ENCODE measurements at regions not wholly inside any gene's neighbourhood (a gene's known extent, or its start where the extent isn't known, plus 50 kb on each side); places are given as distances from the start of the nearest gene placed in this dataset.

DNA sequence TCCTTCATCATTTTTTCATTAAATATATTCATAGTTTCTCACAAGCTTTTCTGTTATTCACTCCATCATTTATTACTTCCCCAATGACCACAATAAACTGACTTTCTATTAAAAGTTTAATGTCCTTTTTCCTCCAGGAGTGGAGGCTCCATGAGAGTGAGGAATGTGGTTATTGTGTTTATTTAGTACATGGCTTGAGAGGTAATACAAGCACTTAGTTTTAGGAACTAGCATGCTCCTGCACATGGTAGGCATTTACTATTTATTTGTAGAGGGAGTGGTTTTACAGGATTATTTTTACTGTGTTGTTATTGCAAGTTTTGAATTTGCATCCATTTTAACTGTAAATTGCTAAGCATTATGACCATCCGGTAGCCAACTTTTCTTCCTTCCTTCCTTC, 412.9 kb upstream of the SUCLG2 start:
- Mint-ChIP-seq H3K9me3 (peaks cover 14 to 21% of the 10 kb centered on the region in 2 donors), H3K27ac (no peak overlapping the region), H3K36me3 (peaks cover 28 to 32% of the 10 kb centered on the region in 2 donors)
- DNase-seq (ENCODE audit: low spot score in 2 of 2) (no peak), ATAC-seq (no peak)

DNA sequence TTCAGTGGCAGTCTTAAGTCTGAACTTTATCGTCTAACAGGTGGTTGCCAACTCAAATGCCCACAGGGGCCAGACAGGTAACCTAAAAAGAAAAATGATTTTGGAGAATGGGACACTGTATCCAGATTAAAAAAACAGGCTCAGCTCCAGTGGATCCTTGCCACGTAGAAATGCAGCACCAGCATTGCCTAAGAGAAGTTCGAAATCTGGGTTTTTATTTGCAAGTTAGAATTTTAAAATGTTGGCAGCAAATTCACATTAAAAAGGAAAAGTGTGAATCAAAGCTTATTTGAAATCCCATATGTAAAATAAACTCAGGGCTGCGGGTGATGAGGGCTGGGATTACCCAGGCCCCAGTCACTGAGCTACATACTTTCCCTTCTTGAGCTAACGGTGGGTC, 408.5 kb upstream of the SUCLG2 start:
- Mint-ChIP-seq H3K9me3 (peaks cover 3% of the 10 kb centered on the region in 2 donors), H3K36me3 (peaks cover 0 to 7% of the 10 kb centered on the region in 2 donors), H3K27ac (no peak overlapping the region)
- ATAC-seq (no peak), DNase-seq (ENCODE audit: low spot score in 2 of 2) (no peak)

DNA sequence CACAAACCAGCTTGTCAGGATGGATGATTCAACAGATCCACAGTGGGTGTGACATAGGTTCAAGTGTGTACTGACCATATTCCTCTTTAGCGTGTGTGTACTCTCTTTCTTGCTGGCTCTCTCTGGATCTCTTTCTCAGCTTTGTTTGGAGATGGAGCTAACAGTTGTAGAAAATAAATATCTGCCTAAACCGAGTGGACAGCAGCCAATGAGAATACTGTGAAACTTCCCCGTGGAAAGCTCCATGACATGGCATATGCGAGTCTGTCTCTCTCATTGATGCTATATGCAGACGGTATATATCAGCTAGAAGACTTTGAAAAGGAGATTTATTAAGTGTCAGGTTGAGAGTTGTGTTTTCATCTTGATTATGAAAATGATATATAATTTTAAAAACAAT, 406.5 kb upstream of the SUCLG2 start:
- H3K9me3 Mint-ChIP-seq, result peaks cover 3 to 5% of the 10 kb centered on the region in 2 donors
- DNase-seq (ENCODE audit: low spot score in 2 of 2), result no peak
- H3K27ac Mint-ChIP-seq, result no peak overlapping the region
- H3K36me3 Mint-ChIP-seq, result peaks cover 3 to 7% of the 10 kb centered on the region in 2 donors
- no peak for ATAC-seq

DNA sequence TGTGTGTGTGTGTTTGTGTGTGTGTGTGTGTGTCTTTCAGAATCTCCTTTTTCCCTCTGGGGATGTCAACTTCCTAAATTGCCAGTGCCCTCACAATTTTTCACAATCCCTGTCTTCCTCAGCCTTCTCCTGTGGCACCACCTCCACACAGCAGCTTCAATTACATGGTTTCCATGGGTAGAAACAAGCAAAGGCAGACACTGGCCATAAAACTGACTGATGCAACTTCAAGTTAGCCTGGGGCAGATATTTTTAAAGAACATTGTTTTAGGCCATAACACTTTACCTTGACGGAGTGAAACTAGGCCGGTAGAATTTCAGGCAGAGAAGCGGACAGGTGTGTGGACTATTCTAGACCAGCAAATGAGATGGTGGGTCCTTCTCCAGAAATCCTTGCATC, 405.8 kb upstream of the SUCLG2 start:
- peaks cover 3 to 5% of the 10 kb centered on the region in 2 donors for H3K9me3 Mint-ChIP-seq

DNA sequence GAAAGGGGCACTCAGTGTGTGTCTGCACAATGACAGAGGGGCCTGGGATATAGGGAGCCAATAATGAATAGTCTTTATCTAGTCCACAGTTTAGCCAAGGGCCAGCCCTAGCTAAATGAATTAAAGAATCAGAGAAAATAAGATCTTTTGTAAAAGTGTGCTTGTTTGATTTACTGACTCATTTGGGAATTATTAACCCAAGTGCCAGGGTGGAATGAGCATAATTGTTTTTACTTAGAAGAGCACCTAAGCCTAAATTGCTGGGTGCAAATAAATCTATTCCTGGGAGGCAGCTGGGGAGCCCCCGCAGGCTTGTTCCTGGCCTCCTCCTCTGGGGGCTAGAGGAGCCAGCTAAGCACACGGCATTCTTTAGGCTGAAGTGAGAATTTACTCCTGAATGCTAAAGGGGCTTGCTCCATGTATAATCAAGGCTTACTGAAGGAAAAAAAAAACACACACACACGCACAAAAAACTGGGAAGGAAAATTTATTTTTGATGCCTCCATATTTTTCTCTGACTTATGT, 405.3 kb upstream of the SUCLG2 start:
- no peak for DNase-seq (ENCODE audit: low spot score in 2 of 2)
- Mint-ChIP-seq H3K9me3 (peaks cover 3 to 5% of the 10 kb centered on the region in 2 donors), H3K27ac (no peak overlapping the region), H3K36me3 (peaks cover 6 to 7% of the 10 kb centered on the region in 2 donors)
- ATAC-seq, result no peak

More for the DNA sequence above, 405.8 kb upstream of the SUCLG2 start:
- DNase-seq (ENCODE audit: low spot score in 2 of 2) (no peak), ATAC-seq (no peak)
- Mint-ChIP-seq H3K27ac (no peak overlapping the region), H3K36me3 (peaks cover 6 to 7% of the 10 kb centered on the region in 2 donors)

DNA sequence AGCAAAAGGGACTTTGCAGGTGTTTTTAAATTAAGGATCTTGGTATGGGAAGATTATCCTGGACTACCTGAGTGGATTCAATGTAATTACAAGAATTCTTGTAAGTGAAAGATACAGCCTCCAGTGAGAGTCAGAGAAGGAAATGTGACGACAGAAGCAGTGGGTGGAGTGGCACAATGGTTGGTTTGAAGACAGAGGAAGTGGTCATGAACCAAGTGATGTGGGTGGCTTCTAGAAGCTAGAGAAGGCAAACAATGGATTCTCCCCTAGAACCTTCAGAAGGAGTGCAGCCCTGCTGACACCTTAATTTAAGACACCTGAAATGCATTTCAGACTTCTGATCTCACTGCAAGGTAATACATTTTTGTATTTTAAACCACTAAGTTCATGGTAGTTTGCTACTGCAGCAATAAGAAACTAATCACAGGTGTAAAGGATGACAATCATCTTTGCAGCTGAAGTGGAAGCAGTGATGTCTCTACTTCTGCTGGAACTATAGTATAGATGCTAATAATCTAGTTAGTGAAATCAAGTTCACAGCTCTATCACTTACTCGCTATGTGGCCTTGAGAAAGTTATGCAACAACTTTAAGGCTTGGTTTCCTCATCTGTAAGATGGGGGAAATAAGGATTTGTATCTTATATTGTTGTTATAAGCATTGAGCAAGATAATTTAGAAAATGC, 403.4 kb upstream of the SUCLG2 start:
- Mint-ChIP-seq H3K36me3 (peaks cover 6 to 7% of the 10 kb centered on the region in 2 donors), H3K27ac (peak overlapping the region in 1 of 2 donors; percentile 86), H3K9me3 (peaks cover 3 to 5% of the 10 kb centered on the region in 2 donors)
- peak; percentile 95 to 98 for ATAC-seq
- DNase-seq (ENCODE audit: low spot score in 2 of 2), result peak; percentile 28 to 57

DNA sequence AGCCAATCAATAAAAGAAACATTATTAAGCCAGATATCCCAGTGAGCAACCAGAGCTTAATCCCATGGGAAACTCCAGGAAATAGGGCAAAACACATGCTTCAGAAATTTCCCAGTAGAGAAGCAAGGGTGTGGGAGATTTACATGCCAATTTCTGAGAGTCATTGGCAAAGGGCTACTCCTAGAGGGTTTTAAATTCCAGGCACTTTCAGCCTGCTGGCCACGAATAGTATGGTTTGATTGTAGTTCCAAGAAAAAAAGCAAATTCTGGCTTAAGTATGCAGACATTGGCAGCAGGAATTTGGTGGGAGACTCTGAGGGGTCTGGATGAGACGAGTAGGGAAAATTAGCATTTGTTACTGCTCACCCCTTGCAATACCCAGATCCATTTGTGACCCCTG, 402.1 kb upstream of the SUCLG2 start:
- H3K27ac Mint-ChIP-seq, result no peak overlapping the region
- peaks cover 0 to 10% of the 10 kb centered on the region in 2 donors for H3K36me3 Mint-ChIP-seq
- no peak for ATAC-seq
- DNase-seq (ENCODE audit: low spot score in 2 of 2), result no peak
- H3K9me3 Mint-ChIP-seq, result peaks cover 3 to 5% of the 10 kb centered on the region in 2 donors

DNA sequence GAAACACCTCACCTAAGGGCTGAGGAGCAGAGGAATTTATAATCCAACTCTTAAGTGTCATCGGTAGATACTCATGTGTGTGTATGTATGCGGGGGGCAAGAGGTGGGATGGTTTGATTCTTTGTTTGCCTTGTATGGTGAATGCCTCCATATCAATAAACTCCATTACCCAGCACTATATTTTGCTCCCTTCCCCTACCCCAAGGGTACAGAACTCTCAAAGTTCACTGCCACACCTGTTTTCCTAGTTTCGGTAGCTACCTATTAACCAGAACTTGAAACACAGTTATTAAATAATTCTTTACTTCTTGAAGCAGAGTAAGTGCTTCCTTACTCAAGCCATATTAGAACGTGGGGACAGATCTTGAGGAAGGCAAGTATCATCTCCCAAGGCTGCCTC, 400.8 kb upstream of the SUCLG2 start:
- H3K36me3 Mint-ChIP-seq, result peaks cover 0 to 10% of the 10 kb centered on the region in 2 donors

DNA sequence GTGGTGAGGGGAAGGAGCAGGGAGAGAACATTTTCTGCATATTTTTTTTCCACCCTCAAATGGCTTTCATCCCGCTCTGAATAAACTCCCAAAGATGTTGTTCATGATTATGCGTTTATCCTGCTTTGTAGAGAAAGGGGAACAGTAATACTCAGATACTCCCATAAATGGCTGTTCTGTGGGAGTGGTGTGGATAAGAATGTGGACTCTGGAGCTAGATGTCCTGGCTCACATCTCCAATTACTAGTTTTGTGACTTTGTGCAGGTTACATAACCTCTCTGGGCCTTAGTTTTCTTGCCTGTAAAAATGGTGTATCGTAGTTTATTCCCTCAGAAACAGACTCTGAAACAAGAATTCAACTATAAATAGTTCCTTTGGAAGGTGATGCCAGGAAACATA, 395.4 kb upstream of the SUCLG2 start:
- Mint-ChIP-seq H3K36me3 (peaks cover 0 to 4% of the 10 kb centered on the region in 2 donors), H3K27ac (no peak overlapping the region), H3K9me3 (peaks cover 5 to 8% of the 10 kb centered on the region in 2 donors)
- DNase-seq (ENCODE audit: low spot score in 2 of 2) (no peak), ATAC-seq (no peak)

More for the DNA sequence above, 400.8 kb upstream of the SUCLG2 start:
- no peak overlapping the region for H3K27ac Mint-ChIP-seq
- no peak for DNase-seq (ENCODE audit: low spot score in 2 of 2)
- H3K9me3 Mint-ChIP-seq, result peaks cover 0 to 5% of the 10 kb centered on the region in 2 donors
- no peak for ATAC-seq

DNA sequence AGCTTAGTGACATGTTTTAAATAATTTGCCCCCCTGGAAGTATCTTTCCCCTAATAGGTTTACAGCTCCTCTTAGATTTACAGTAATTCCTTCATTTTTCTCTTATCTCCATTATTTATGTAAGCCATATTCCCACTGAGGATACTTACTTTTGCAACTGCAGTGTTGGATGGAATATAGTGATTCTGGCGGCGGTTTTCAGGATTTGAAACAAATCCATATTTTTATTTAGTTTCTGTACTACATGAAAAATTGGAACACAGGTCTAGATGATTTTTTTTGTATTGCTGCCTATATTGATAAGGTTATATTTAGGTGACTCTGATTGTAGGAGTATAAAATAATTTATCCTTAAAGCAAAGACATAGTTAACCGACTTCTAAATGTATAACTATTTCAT, 391.6 kb upstream of the SUCLG2 start:
- ATAC-seq (no peak), DNase-seq (ENCODE audit: low spot score in 2 of 2) (no peak)
- Mint-ChIP-seq H3K27ac (no peak overlapping the region), H3K9me3 (peaks cover 8% of the 10 kb centered on the region in 2 donors), H3K36me3 (peaks cover 0 to 4% of the 10 kb centered on the region in 2 donors)

DNA sequence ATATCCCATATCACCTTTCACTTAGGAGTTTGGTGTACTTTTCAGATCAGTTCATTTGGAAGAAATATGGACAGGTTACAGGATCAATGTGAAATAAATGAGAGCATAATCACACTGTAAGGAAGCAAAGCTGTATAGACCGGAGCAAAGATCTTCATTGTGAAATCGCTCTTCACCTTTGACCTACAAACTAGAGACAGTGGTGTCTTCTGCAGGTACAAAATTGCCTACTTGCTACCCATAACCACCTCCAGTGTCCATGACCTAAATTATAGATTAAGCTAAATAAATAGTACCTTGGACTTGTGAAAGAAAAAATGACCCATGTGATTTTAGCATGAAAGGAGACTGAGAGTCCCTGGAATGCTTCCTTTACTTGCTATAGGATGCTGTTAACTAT, 379.5 kb upstream of the SUCLG2 start:
- no peak for DNase-seq (ENCODE audit: low spot score in 2 of 2)
- H3K27ac Mint-ChIP-seq, result no peak overlapping the region
- H3K9me3 Mint-ChIP-seq, result peaks cover 3 to 5% of the 10 kb centered on the region in 2 donors
- H3K36me3 Mint-ChIP-seq, result no peaks in the 10 kb centered on the region
- ATAC-seq, result no peak

DNA sequence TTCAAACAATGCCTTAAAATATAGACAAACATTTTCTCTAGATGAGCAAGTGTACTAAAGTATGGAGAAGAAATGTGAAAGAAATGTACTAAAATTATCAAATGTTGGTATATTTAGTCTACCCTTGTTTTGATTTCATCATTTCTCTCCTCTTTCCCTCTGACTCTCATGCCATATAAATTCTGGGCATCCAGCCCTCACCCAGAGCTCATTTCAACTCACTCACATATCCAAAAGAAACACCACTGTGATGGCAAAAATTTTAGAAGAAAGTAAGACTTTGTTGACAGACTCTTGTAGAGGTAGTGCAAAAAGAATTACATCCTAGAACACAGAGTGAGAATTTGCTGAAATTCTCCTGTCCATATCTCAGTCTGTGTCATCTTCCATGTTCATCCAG, 377.8 kb upstream of the SUCLG2 start:
- ATAC-seq, result no peak
- H3K36me3 Mint-ChIP-seq, result no peaks in the 10 kb centered on the region
- DNase-seq (ENCODE audit: low spot score in 2 of 2), result no peak

DNA sequence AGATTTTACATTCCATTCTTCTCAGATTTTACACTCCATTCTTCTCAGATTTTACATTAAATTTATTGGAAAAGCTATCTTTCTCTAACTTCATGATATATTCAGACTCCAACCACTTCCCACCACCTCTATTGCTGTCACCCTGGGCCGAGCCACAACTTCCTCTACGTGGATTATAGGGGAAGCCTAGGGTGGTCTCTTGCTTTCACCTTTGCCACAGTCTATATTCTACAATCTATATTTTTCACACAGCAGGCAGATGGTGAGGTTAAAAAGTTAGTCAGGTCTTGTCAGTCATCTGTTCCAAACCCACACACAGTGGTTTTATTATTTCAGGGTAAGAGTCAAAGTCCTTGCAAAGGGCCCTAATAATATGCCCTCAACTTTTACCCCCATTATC, 370.8 kb upstream of the SUCLG2 start:
- Mint-ChIP-seq H3K9me3 (peaks cover 0 to 4% of the 10 kb centered on the region in 2 donors), H3K27ac (no peak overlapping the region), H3K36me3 (no peaks in the 10 kb centered on the region)
- no peak for DNase-seq (ENCODE audit: low spot score in 2 of 2)
- no peak for ATAC-seq

More for the DNA sequence above, 377.8 kb upstream of the SUCLG2 start:
- peaks cover 3 to 5% of the 10 kb centered on the region in 2 donors for H3K9me3 Mint-ChIP-seq
- H3K27ac Mint-ChIP-seq, result no peak overlapping the region

DNA sequence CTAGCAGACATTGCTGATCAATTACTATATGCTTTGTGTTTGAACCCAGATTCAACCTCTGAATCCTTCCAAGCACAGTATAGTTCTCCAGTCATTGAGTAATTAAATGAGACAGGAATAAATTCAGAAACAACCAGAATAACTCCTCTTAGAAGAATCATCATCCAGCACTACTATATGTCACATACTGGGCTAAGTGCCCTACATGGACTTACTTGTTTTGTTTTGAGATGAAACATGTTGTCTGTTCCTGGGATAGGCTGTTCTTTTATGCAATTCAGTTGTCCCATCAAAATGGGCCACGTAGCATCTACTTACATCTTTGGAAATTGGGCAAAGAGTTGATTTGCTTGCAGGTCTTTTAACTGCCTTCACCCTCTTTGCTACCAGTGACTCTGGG, 365.5 kb upstream of the SUCLG2 start:
- no peak for ATAC-seq
- no peaks in the 10 kb centered on the region for H3K36me3 Mint-ChIP-seq
- no peak for DNase-seq (ENCODE audit: low spot score in 2 of 2)
- no peak overlapping the region for H3K27ac Mint-ChIP-seq
- no peaks in the 10 kb centered on the region for H3K9me3 Mint-ChIP-seq

DNA sequence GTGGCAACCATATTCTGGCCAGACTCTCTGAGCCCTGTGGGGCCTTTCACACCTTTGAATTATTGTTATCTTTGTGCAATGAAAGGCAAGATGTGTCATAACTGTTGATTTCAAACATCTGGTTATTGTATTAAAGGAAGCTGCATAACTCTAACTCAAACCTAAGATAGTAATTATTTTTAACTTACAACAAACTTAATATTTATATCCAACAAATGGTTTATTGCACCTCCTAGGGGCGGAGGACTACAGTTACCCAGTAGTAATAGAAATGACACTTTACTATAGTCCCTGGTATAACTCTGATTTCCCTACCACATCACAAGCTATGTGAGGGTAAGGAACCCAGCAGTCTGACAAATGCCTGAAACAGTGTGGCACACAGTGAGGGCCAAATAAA, 363.9 kb upstream of the SUCLG2 start:
- H3K36me3 Mint-ChIP-seq, result no peaks in the 10 kb centered on the region
- no peak for DNase-seq (ENCODE audit: low spot score in 2 of 2)
- no peak for ATAC-seq
- no peak overlapping the region for H3K27ac Mint-ChIP-seq
- H3K9me3 Mint-ChIP-seq, result no peaks in the 10 kb centered on the region

DNA sequence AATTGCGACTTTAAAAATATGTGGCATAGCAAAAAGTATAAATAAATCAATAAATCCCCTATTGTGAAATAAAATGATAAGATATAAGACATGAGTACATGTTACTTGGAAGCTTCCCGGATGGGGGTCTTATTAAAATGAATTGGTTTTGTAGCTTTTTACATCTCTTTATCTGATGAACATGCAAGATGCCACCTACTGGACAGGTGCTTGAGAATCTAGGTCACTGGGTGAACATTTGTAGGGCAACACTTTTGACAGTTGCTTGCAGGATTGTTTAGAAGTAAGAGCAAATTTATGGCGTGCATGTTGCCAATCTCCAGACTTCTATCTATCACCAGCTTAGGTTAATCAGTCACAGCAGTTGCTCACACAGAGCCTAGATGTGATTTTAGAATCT, 362.7 kb upstream of the SUCLG2 start:
- Mint-ChIP-seq H3K27ac (no peak overlapping the region), H3K36me3 (no peaks in the 10 kb centered on the region), H3K9me3 (no peaks in the 10 kb centered on the region)
- DNase-seq (ENCODE audit: low spot score in 2 of 2) (no peak), ATAC-seq (no peak)

DNA sequence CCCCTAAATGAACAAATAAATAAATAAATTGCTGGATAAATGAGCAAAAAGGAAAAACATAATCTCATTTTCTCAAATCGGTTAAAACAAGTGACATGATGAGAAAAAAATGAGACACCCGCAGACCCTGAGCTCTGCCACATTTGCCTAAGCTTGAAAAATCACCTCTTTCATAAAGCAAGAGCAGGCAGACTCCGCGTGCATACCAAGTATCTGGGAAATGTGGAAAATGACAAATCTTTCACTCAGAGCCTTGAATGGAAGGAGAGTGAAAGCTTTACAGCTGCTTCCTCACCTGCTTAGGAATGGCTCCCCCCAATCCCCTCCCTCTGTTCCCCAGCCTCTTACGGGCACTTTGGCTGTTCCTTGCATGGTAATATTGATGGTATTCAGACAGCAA, 355.5 kb upstream of the SUCLG2 start:
- no peaks in the 10 kb centered on the region for H3K9me3 Mint-ChIP-seq
- DNase-seq (ENCODE audit: low spot score in 2 of 2) (no peak), ATAC-seq (no peak)
- H3K27ac Mint-ChIP-seq, result no peak overlapping the region
- no peaks in the 10 kb centered on the region for H3K36me3 Mint-ChIP-seq

DNA sequence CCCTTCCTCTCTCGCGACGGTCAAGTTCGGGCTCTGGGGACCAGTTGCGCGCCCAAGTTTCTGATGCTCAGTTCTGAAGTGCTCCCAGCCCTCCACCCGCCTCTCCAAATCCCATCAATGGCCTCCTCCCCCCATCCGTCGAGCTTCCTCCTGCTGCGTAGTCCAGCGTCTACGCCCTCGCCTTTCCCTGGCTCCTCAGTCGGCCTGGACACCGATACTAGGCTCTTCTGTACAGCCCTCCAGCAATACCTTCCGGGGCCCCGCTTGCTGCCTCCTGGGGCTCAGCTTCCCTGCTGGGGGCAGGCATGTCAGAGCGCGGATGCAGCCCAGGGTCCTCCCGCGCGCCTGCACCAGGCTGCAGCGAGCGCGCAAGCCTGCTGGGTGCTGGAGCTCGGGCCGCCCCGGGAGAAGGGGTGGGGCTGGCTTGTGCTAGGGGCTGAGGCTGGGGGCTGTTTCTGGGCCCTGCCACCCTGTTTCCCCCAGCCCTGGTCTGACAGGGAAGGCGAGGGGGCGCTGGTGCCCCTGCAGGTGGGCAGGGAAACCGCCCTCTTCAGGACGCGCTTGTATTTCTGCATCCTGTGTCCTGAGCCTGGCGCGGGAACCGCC, 353.3 kb upstream of the SUCLG2 start:
- peak; percentile 29 to 57 for DNase-seq (ENCODE audit: low spot score in 2 of 2)
- H3K9me3 Mint-ChIP-seq, result no peaks in the 10 kb centered on the region
- H3K36me3 Mint-ChIP-seq, result no peaks in the 10 kb centered on the region
- H3K27ac Mint-ChIP-seq, result peak overlapping the region in 1 of 2 donors; percentile 59
- ATAC-seq, result peak; percentile 85 to 89
